Activated CD4-positive, alpha-beta T cell treated with anti-CD3 and anti-CD28 coated beads for 36 hours (primary cell): ENCODE measurements at regions not wholly inside any gene's neighbourhood (a gene's known extent, or its start where the extent isn't known, plus 50 kb on each side); places are given as distances from the start of the nearest gene placed in this dataset.
"Not testable (repeated sequence)": the region's sequence is repeated elsewhere in the genome, so short reads cannot be mapped to it uniquely, and the experiment has no call there.

Experiments used
- ATAC-seq: fragments of 200-7000 bp; cut with Tn5 transposase; one replicate; pipeline ENCODE4 v1.10.0; 2021; ENCODE audit warnings: mild to moderate bottlenecking, moderate library complexity
- CTCF ChIA-PET: fragments of 350-600 bp; sonication (Branson Sonifier 250); formaldehyde crosslinking; loops from one replicate; lab custom pipeline; 2021; ENCODE audit warnings: antibody characterized with exemption; lab: Charles Lee
- POLR2A ChIA-PET: fragments of 350-600 bp; sonication (Branson Sonifier 250); formaldehyde crosslinking; loops from one replicate; lab custom pipeline; 2021; ENCODE audit warnings: antibody characterized with exemption, inconsistent platforms; lab: Charles Lee
- DNase-seq: peaks from one replicate; pipeline ENCODE4 v3.0.0-alpha.2; 2020
- H3K27ac Mint-ChIP-seq: one replicate; pipeline ENCODE4 v1.8.0; 2021; ENCODE audit warnings: mixed read lengths
- H3K27me3 Mint-ChIP-seq: one replicate; pipeline ENCODE4 v1.8.0; 2021; ENCODE audit warnings: mixed read lengths
- H3K36me3 Mint-ChIP-seq: one replicate; pipeline ENCODE4 v1.8.0; 2021; ENCODE audit warnings: low read depth, mixed read lengths
- H3K4me1 Mint-ChIP-seq: one replicate; pipeline ENCODE4 v1.8.0; 2021; ENCODE audit warnings: mixed read lengths
- H3K4me3 Mint-ChIP-seq: one replicate; pipeline ENCODE4 v1.8.0; 2021; ENCODE audit warnings: mild to moderate bottlenecking, moderate library complexity, mixed read lengths
- H3K9me3 Mint-ChIP-seq: one replicate; pipeline ENCODE4 v1.8.0; 2021; ENCODE audit warnings: low read depth, mixed read lengths
- intact Hi-C, 2 experiments: fragments of 100-400 bp; cut with DNase I in 1 of 2; cut with micrococcal nuclease in 1 of 2; formaldehyde crosslinking; loops; one replicate each; pipeline versions ENCODE4 v1.14.2 to v1.15.1; 2022 to 2024; cut with DNase I, micrococcal nuclease

GRCh38 chr9:40592406-40592805 lies 536.1 kb downstream of the FOXD4L6 start:
- H3K4me3 Mint-ChIP-seq, DNase-seq, CTCF ChIA-PET, H3K36me3 Mint-ChIP-seq, H3K4me1 Mint-ChIP-seq, intact Hi-C loops, ATAC-seq, POLR2A ChIA-PET, H3K27me3 Mint-ChIP-seq, H3K27ac Mint-ChIP-seq, H3K9me3 Mint-ChIP-seq: not testable (repeated sequence)

GRCh38 chr9:40591915-40592314 lies 536.6 kb downstream of the FOXD4L6 start:
- H3K9me3 Mint-ChIP-seq, H3K4me3 Mint-ChIP-seq, POLR2A ChIA-PET, CTCF ChIA-PET, H3K36me3 Mint-ChIP-seq, DNase-seq, ATAC-seq, H3K27me3 Mint-ChIP-seq, H3K27ac Mint-ChIP-seq, intact Hi-C loops, H3K4me1 Mint-ChIP-seq: not testable (repeated sequence)

GRCh38 chr9:40587475-40588195 lies 540.8 kb downstream of the FOXD4L6 start:
- DNase-seq, H3K36me3 Mint-ChIP-seq, intact Hi-C loops, ATAC-seq, H3K4me1 Mint-ChIP-seq, CTCF ChIA-PET, POLR2A ChIA-PET, H3K9me3 Mint-ChIP-seq, H3K27ac Mint-ChIP-seq, H3K4me3 Mint-ChIP-seq, H3K27me3 Mint-ChIP-seq: not testable (repeated sequence)

GRCh38 chr9:40584039-40584438 lies 544.4 kb downstream of the FOXD4L6 start:
- DNase-seq, intact Hi-C loops, H3K9me3 Mint-ChIP-seq, CTCF ChIA-PET, H3K4me1 Mint-ChIP-seq, POLR2A ChIA-PET, H3K27ac Mint-ChIP-seq, H3K4me3 Mint-ChIP-seq, ATAC-seq, H3K36me3 Mint-ChIP-seq, H3K27me3 Mint-ChIP-seq: not testable (repeated sequence)

GRCh38 chr9:40583230-40583629 lies 545.3 kb downstream of the FOXD4L6 start:
- POLR2A ChIA-PET, intact Hi-C loops, ATAC-seq, H3K4me3 Mint-ChIP-seq, CTCF ChIA-PET, H3K9me3 Mint-ChIP-seq, H3K4me1 Mint-ChIP-seq, H3K36me3 Mint-ChIP-seq, H3K27ac Mint-ChIP-seq, H3K27me3 Mint-ChIP-seq: not testable (repeated sequence)
- DNase-seq: peak; percentile 15

- H3K27me3 Mint-ChIP-seq, DNase-seq, CTCF ChIA-PET, H3K4me1 Mint-ChIP-seq, H3K27ac Mint-ChIP-seq, H3K36me3 Mint-ChIP-seq, ATAC-seq, POLR2A ChIA-PET, intact Hi-C loops, H3K9me3 Mint-ChIP-seq, H3K4me3 Mint-ChIP-seq: not testable (repeated sequence)
Observed at GRCh38 chr9:40578908-40579307, 549.6 kb downstream of the FOXD4L6 start.
